CD4-positive, alpha-beta T cell treated with Interferon gamma for 1 hour (primary cell): ENCODE measurements at regions not wholly inside any gene's neighbourhood (a gene's known extent, or its start where the extent isn't known, plus 50 kb on each side); places are given as distances from the start of the nearest gene placed in this dataset.

Source experiments
- DNase-seq: peaks from one replicate; pipeline ENCODE4 v3.0.0-alpha.2; 2020

DNA sequence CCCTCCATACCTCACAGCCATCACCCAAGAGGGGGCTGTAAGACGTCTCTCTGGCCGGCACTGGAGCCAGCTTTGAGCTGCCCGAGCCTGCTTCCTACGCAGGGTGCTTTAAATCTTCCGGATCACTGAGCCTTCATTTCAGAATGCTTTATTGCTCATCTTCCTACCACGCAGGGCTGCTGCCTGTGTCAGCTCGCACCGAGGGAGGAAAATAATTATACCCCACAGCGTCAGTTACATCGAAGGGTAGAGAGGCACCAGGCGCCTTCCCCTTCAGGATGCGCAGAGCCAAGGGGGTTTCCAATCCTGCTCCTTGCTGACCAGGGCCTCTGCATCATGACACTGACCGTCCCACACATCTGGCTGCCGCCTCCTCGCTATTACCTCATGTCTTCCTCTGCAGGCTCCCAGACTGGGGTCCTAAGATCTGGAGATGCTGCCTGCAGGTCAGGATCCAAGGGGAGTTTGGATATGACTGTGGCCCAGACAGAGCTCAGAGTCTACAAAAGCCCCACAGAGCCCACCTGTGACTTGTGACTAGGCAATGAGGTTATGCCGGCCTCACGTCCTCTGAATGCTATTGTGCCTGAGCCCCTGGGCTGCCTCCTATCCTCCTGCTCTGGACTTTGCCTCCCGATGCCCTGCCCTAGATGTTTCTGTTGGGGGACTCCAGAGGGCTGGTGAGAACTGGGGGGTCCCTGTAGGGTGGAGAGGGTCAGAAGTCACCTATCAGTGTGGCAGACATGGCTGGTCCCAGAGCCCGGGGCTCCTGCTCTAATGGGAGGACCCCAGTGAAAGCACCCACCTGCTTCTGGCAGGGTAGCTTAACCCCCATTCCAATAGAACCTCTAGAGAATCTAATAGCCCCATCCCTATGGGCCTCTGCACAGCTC, 220.3 kb upstream of the RTL1 start:
- no peak for DNase-seq

DNA sequence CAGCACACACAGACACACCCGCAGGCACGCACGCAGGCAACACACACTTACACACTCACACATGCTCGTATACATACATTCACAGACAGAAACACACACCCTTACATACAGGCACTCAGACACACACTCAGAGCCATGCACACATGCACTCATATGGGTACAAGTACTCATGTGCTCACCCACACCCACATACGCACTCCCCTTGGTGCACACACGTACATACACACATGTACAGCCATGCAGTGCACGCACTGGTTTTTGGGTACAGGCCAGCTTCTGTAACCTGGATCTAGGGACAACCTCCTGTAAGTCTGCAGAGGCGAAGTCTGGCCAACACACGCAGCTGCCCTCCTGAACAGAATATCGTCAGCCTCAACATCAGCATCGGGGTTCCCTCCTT, 221.3 kb upstream of the RTL1 start:
- DNase-seq, result no peak

DNA sequence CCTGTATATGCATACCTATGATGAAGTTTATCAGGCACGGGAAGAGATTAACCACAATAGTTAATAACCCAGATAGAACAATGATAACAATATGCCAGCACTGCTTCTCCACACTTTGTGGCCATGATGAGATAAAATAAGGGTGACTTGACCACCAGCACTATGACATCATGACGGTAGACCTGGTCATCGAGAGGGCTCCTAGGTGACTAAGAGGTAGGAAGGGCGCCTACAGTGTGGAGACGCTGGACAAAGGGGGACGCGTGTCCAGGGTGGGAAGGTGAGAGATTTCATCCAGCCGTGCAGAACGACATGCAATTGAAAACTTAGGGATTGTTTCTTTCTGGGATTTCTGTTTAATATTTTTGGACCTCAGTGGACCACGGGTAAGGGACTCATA, 221.8 kb upstream of the RTL1 start:
- no peak for DNase-seq

DNA sequence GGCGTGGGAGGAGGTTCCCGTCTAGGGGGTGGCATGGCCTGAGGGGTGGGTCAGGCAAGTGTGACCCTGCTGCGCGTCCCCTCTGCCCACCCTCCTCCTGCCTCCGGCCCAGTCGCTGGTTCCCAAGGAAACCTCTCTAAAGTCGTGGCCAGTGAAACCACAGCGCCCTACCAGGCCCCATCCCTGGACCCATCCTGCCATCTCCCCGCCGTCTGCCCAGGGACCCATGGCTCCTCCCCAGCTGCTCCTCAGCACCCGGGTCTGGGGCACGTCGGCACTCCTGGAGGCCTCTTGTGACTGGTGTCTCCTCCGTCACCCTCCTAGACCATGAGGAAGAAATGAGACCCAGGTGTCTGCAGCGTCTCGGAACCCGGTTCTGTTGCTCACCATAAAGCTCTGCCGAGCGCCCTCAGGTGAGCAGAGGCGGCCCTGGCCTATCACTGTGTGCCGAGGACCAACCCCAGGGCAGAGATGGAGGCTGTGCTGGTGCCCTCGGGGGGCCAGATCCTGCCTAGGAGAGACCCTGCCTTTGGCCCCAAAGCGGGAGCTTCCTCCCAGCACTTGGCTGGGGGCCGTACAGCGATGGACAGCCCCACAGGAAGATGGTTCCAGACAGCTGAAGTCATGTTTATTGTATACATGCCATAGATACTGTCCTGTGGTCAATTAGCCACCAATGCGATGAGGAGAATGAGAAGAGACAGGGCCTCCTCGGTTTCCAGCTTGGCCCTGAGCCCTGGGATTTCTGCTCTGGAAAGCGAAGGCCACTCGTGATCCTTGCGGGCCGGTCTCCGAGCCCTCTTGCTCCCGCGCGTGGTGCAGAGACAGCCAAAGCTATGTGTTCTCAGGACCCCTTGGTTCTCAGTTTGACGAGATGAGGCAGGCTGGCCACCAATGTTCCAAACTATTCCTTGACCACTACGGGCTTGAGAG, 222.5 kb upstream of the RTL1 start:
- no peak for DNase-seq

DNA sequence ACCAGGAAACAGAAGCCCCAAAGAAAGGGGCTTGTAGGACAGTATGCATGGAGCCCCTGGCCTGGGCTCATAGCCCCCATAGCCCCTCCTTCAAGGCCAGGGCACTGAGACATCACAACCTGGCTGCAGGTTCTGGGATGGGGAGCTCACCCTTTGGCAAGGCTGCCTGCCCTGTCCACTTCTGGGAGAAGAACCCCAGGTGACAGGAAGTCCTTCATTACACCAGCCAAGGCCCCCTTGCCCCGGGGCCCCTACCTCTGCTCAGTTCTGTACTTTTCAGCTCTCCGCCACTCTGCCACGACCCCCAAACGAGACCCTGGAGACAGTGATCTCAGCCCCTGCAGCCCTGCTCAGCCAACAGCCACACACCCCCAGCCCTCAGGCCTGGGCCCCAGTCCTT, 223.2 kb upstream of the RTL1 start:
- no peak for DNase-seq

DNA sequence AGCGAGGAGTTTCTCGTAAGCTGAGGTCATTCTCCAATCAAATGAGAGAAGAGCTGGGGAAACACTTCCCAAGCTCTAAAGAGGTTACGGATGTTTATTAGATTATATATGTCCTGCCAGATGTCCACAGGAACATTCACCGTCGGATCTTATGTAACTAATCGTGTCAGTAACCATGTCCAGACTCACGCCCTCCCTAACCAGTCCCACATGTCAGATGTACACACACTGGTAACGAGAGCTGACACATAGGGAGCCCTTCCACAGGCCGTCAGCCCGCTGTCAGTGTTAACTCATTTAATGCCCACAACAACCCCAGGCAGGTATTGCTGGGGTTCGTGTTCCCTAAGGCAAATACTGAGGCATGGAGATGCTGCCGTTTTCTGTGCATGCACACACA, 223.7 kb upstream of the RTL1 start:
- DNase-seq, result no peak

- DNase-seq, result no peak
Observed at GRCh38 chr14:101128478-101129321, 225.2 kb upstream of the RTL1 start.

DNA sequence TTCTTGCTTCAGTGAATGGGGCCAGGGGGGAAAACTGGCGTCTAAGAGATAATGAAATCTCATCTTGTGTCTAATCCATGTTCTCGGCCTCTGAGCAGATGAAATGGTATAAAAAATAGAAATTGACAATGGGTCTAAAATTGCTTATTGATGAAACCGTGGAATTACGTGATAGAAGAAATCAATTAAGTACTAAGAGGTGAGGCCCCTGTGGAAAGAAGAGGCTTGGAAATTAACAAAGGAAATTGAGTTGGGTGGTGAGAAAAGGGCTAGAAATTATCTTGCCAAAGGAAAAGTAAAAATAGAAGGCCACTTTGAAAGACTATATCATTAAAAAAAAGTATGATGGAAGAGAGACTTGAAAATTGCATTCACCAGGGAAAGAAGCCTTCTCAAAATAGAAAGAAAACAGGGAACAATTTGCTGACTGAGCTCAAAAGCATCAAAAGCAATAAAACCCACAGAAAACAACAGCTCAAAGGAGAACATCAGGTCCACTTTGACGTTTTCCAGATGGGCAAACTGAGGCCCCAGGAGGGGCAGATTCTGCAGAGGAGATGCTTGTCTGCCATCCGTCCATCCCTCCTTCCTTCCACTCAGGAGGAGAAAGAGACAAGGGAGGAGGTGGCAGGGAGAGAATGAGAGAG, 226.1 kb upstream of the RTL1 start:
- DNase-seq, result no peak

- DNase-seq, result no peak
Observed at GRCh38 chr14:101130861-101131260, 227.3 kb upstream of the RTL1 start.

GRCh38 chr14:101131451-101131916, 228.0 kb upstream of the RTL1 start:
- no peak for DNase-seq

DNA sequence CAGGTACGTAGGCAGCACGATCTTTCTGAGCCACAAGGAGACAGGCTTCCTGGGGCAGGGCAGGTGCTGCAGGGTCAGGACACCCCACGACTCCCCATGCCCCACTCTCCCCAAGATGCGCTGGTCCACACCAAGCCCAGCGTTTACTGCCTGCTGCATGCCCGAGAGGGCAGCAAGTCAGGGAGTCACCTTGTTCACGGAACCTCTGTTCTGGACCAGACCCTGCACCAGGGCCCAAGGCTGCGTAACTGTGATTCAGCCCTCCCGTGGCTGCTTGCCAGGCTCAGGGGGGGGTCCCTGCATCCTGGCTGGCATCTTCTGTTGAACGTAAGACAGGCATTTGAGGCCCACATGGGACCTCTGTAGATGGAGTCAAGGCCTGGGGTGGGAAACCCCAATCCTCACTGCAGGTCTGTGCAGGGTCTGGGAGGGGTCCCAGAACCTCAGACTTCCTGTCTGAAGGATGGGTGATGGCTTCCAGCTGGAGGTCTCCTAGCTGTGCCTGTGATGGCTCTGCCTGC, 228.6 kb upstream of the RTL1 start:
- no peak for DNase-seq

GRCh38 chr14:101132588-101132987, 229.1 kb upstream of the RTL1 start:
- DNase-seq, result no peak

DNA sequence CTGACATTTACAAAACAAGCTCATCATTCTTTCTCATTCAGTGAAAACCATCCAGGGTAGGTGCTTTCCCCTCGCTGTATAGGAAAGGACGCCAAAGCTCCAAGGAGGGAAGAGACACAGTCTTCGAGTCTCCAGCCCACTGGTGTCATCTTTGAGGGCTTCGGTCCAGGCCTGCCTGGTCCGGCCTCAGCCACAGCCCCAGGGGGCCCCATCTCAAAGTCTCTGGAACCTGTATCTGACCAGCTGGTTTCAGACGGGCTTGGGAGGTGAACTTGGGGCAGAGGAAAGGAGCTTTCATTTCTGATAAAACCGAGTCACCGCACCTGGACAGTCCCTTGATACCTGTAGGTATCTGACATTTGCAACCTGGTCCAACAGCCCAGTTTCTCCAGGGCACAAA, 229.5 kb upstream of the RTL1 start:
- no peak for DNase-seq

- no peak for DNase-seq
Observed at GRCh38 chr14:101134161-101134631, 230.7 kb upstream of the RTL1 start.

DNA sequence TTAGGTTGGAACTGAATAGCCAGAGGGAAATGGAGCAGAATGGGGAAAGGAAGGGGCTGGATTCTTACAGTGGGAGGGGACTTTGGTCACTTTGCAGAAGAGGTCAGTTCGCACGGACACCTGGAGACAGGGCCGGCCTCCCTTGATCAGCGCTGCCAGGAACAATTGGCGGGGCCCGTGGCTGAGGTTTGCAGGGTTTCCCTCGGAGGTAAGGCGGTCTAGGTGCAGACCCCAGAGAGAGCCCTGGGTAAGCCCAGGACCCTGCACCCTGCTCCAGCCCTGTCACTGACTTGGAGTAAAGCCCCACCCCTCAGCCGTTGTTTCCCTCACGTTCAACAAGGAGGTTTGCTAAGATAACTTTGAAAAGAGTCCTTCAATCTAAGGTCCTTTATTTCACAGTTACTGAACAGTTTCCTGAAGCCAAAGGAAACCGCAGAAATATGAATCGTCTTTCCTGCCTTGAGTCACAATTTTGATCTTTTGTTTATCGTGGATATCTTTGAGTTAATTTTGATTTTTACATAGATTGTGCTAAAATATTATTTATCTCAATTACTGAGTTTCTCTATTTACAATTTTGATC, 231.4 kb upstream of the RTL1 start:
- no peak for DNase-seq

GRCh38 chr14:101135796-101136742, 232.5 kb upstream of the RTL1 start:
- no peak for DNase-seq

DNA sequence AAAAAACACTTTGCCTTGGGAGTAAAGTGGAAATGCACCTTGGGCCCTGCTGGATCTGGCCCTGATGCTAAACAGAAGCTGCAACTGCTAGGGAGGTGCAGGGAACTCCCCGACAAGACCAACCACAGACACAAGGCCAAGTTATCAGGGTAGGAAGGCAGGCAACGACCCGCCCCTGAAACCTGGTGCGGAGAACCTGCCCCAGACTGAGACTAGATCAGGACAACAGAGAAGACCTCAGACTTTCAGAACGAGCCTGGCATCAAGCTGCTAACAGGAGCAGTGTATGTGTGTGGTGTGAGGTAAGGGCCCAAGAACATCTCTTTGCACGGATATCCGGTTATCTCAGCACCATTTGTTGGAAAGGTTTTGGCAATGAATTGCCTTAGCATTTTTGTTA, 233.7 kb upstream of the RTL1 start:
- no peak for DNase-seq

DNA sequence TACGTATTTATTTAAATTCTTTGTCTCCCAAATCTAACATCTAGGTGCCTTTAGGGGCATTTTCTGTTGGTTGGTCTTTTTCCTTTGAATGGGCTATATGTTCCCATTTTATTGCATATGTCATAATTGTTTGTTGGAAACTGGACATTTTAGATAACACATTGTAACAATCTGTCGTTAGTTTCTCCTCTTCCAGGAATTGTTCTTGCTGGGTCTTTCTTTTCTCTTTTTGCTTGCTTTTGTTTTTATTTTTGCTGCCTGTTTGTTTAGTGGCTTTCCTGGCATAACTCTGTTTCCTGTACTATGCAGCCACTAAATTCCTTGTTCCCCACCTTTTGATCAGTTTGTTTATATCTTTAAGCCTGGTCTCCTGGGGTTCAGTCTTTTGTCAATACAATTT, 244.3 kb upstream of the RTL1 start:
- DNase-seq, result no peak

DNA sequence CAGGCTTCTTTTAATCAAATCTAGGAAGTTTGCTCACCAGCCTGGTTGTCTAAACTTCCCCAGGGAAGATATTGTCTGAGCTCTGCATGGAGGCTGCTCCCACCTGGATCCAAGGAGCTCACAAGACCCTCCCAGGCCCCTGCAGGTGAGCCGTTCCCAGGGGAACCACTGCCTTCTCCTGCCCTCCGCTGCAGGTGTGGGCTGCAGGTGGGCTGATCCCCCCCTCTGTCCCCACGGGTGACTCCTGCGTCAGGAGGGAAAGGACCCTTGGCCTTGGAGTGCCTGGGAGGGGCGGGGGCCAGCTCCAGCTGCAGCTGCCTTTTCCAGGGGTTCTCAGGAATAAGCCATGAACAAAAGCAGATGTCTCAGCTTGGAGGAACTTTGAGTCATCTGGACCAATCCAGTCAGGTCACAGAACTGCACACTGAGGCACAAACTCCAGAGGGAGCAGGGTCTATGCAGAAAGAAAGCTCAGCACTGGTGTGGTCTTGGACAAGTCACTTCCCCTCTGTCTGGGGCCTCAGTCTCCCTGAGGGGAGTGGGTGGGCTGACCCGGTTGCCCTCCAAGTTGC, 246.6 kb upstream of the RTL1 start:
- DNase-seq, result no peak
